Suprapubic skin (tissue), 4 donors: ENCODE measurements at regions not wholly inside any gene's neighbourhood (a gene's known extent, or its start where the extent isn't known, plus 50 kb on each side); places are given as distances from the start of the nearest gene placed in this dataset.
"Not testable (repeated sequence)": the region's sequence is repeated elsewhere in the genome, so short reads cannot be mapped to it uniquely, and the experiment has no call there.

ENCODE experiments used
- DNase-seq, 2 donors: peaks; one replicate each; pipeline ENCODE4 v3.0.0-alpha.2; 2019; ENCODE audit warnings: low spot score in 2 of 2
- H3K27ac ChIP-seq: fragments of 200-600 bp; sonication (generic); one replicate; pipeline ENCODE4 v1.5.1; 2019
- H3K27me3 ChIP-seq: fragments of 200-600 bp; sonication (generic); one replicate; pipeline ENCODE4 v1.5.1; 2019
- H3K36me3 ChIP-seq: fragments of 200-600 bp; sonication (generic); one replicate; pipeline ENCODE4 v1.5.1; 2019
- H3K4me1 ChIP-seq: fragments of 200-600 bp; sonication (generic); one replicate; pipeline ENCODE4 v1.5.1; 2019
- H3K4me3 ChIP-seq: fragments of 200-600 bp; sonication (generic); one replicate; pipeline ENCODE4 v1.5.1; 2019; ENCODE audit warnings: mild to moderate bottlenecking
- H3K9me3 ChIP-seq: fragments of 200-600 bp; sonication (generic); one replicate; pipeline ENCODE4 v1.5.1; 2019
- EP300 ChIP-seq: sonication (generic); formaldehyde crosslinking; IDR thresholded peaks from one replicate; pipeline ENCODE4 v1.6.1; 2017; ENCODE audit warnings: antibody characterized with exemption
- POLR2A ChIP-seq, 2 donors: fragments of 450-650 bp; IDR thresholded peaks; one replicate each; pipeline ENCODE4 v1.6.1; 2017; ENCODE audit warnings: antibody characterized with exemption in 2 of 2, mild to moderate bottlenecking in 2 of 2, moderate library complexity in 2 of 2
- POLR2AphosphoS5 ChIP-seq, 3 donors: sonication (generic); formaldehyde crosslinking; IDR thresholded peaks; one replicate each; pipeline ENCODE4 v1.6.1; 2017; ENCODE audit warnings: antibody characterized with exemption in 3 of 3
- WGBS: methylation state at CpG from one replicate; pipeline ENCODE4 v1.1.5; 2018; 5-methylcytosine and 5-hydroxymethylcytosine counted together
- TF ChIP-seq, protein P1 (sequence below), 2 donors: fragments of 200-600 bp in 1 of 2; fragments of 450-650 bp in 1 of 2; sonication (generic) in 1 of 2; IDR thresholded peaks; one replicate each; pipeline ENCODE4 v1.5.1; 2016 to 2019; ENCODE audit warnings: antibody characterized with exemption in 2 of 2, mild to moderate bottlenecking in 1 of 2, moderate library complexity in 1 of 2

- Histone ChIP-seq H3K4me1 (no peaks in the 10 kb centered on the region), H3K27me3 (no peaks in the 10 kb centered on the region), H3K27ac (no peak overlapping the region), H3K36me3 (no peaks in the 10 kb centered on the region), H3K4me3 (no peak overlapping the region), H3K9me3 (peaks cover 3% of the 10 kb centered on the region)
- 97% methylated on average over 5 of the region's 5 CpGs for WGBS
- no peak for DNase-seq
- TF ChIP-seq, protein P1, sequence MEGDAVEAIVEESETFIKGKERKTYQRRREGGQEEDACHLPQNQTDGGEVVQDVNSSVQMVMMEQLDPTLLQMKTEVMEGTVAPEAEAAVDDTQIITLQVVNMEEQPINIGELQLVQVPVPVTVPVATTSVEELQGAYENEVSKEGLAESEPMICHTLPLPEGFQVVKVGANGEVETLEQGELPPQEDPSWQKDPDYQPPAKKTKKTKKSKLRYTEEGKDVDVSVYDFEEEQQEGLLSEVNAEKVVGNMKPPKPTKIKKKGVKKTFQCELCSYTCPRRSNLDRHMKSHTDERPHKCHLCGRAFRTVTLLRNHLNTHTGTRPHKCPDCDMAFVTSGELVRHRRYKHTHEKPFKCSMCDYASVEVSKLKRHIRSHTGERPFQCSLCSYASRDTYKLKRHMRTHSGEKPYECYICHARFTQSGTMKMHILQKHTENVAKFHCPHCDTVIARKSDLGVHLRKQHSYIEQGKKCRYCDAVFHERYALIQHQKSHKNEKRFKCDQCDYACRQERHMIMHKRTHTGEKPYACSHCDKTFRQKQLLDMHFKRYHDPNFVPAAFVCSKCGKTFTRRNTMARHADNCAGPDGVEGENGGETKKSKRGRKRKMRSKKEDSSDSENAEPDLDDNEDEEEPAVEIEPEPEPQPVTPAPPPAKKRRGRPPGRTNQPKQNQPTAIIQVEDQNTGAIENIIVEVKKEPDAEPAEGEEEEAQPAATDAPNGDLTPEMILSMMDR (IDR thresholded peaks at IDR 0.05), result no peak
- no peak for TF ChIP-seq POLR2A (IDR thresholded peaks at IDR 0.05)
Observed at GRCh38 chr4:124833831-124834505, 121.4 kb upstream of the ANKRD50 start.

DNA sequence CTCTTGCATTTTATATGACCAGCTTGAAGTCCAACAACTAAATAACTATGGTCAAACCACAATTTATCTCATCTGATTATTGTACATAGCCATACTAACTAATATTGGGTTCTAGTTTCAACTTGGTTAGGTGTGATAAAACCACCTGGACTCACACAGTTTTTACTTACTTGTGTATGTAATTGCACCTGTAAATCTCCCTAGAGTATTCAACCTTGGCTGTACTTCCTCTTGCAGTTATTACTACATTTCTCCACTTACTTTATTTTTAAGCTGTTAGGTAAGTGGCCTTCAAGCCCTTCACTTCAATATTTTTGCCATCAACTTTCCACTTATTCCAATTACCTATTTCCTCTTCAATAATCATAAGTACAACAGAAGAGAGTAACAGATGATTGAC lies 115.8 kb upstream of the ANKRD50 start:
- Histone ChIP-seq H3K27ac (no peak overlapping the region), H3K9me3 (no peaks in the 10 kb centered on the region), H3K4me1 (no peaks in the 10 kb centered on the region), H3K36me3 (no peaks in the 10 kb centered on the region), H3K4me3 (no peak overlapping the region), H3K27me3 (no peaks in the 10 kb centered on the region)
- no peak for DNase-seq
- TF ChIP-seq, protein P1 (IDR thresholded peaks at IDR 0.05), result no peak
- no peak for TF ChIP-seq EP300
- no peak for TF ChIP-seq POLR2AphosphoS5 (IDR thresholded peaks at IDR 0.05)
- no peak for TF ChIP-seq POLR2A (IDR thresholded peaks at IDR 0.05)

DNA sequence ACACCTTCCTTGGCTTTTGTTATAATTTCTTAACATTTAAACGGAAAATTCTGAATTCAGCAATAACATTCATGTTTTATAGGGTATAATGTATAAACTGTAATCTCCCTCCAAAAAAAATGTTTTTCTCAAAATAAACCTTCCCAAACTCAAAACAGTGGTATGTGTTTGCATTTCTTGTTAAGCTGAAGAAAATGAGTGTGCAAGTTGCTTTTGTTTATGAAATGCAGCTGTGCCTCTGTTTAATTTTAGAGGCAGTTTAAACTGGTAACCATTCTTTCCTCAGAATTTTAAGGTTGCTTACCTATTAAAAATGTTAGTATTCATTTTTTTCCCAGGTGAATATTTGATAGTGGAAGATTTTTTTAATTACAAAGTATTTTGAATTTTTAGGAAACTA lies 105.0 kb upstream of the ANKRD50 start:
- peaks cover 6% of the 10 kb centered on the region for H3K9me3 ChIP-seq
- H3K27ac ChIP-seq, result no peak overlapping the region
- no peaks in the 10 kb centered on the region for H3K36me3 ChIP-seq
- 94% methylated on average over 1 of the region's 1 CpG for WGBS
- H3K4me3 ChIP-seq, result no peak overlapping the region
- TF ChIP-seq POLR2AphosphoS5 (IDR thresholded peaks at IDR 0.05) (no peak), POLR2A (IDR thresholded peaks at IDR 0.05) (no peak), EP300 (no peak)
- TF ChIP-seq, protein P1 (IDR thresholded peaks at IDR 0.05), result no peak
- H3K4me1 ChIP-seq, result no peaks in the 10 kb centered on the region
- DNase-seq, result no peak
- no peaks in the 10 kb centered on the region for H3K27me3 ChIP-seq

DNA sequence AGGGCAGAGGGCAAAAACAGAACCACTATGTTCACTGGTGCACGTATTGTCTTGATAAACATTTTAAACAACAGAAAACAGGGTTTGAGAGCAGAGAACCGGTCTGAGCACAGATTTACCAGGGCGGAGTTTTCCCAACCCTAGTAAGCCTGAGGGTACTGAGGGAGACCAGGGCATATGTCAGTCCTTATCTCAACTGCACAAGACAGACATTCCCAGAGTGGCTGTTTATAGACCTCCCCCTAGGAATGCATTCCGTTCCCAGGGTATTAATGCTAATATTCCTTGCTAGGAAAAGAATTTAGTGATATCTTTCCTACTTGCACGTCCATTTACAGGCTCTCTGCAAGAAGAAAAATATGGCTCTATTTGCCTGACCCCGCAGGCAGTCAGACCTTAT lies 99.7 kb upstream of the ANKRD50 start:
- not testable (repeated sequence) for DNase-seq, H3K27ac ChIP-seq, H3K27me3 ChIP-seq, H3K36me3 ChIP-seq, H3K4me1 ChIP-seq, H3K4me3 ChIP-seq
- WGBS, result 93% methylated on average over 6 of the region's 6 CpGs
- peaks cover 13% of the 10 kb centered on the region for H3K9me3 ChIP-seq

- DNase-seq, result no peak
- Histone ChIP-seq H3K4me1 (no peaks in the 10 kb centered on the region), H3K36me3 (no peaks in the 10 kb centered on the region), H3K4me3 (no peak overlapping the region), H3K27ac (no peak overlapping the region), H3K27me3 (no peaks in the 10 kb centered on the region), H3K9me3 (peaks cover 13% of the 10 kb centered on the region)
- TF ChIP-seq EP300 (no peak), POLR2A (IDR thresholded peaks at IDR 0.05) (no peak), POLR2AphosphoS5 (IDR thresholded peaks at IDR 0.05) (no peak)
- TF ChIP-seq, protein P1 (IDR thresholded peaks at IDR 0.05), result no peak
Observed at GRCh38 chr4:124810827-124811226, 98.3 kb upstream of the ANKRD50 start.

DNA sequence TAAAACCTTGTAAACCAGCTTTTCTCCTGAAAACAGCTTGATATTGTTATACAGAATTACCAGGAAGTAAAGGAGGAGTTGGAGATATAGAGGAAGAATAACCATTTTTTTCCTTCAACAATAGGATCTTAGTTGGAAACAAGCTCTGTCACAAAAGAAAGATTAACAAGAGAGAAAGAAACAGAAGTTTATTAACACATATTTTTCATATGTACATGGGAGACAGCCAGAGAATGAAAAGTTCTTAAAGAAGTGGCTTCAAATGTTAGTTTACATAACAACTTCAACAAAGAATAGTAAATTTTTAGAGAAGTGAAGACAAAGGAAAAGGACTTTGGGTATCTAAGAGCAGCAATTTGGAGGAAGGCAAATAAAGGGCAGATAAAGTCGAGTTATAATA lies 94.9 kb upstream of the ANKRD50 start:
- TF ChIP-seq, protein P1 (IDR thresholded peaks at IDR 0.05), result no peak
- no peak for TF ChIP-seq EP300
- TF ChIP-seq POLR2A (IDR thresholded peaks at IDR 0.05), result no peak
- no peak for TF ChIP-seq POLR2AphosphoS5 (IDR thresholded peaks at IDR 0.05)
- no peak overlapping the region for H3K27ac ChIP-seq
- H3K27me3 ChIP-seq, result no peaks in the 10 kb centered on the region
- H3K4me1 ChIP-seq, result no peaks in the 10 kb centered on the region
- H3K4me3 ChIP-seq, result no peak overlapping the region
- peaks cover 6% of the 10 kb centered on the region for H3K9me3 ChIP-seq
- 76% methylated on average over 1 of the region's 1 CpG for WGBS
- no peak for DNase-seq
- H3K36me3 ChIP-seq, result no peaks in the 10 kb centered on the region
